ENCODE measurements at regions not wholly inside any gene's neighbourhood (a gene's known extent, or its start where the extent isn't known, plus 50 kb on each side); places are given as distances from the start of the nearest gene placed in this dataset.

DNA sequence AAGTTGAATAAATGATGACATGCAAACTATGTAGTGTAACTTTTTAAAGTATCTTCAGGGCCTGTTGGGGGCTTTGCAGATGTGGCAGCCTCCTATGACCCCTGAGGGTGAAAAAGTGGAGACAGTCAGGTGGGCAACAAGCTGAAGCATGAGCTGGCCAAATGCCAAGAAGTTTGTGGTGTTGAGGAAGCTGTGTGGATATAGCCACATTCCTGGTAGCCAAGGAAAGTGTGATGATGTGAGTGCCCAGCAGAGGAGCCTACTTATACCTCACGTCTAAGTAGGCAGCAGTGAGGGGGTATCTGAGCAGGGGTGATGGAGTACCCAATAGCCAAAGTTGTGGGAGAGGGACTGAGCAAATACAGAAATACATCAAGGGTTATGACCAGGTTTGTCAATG is 621.2 kb upstream of the CDH6 start:
- Mint-ChIP-seq H3K4me3 (no peak overlapping the region), H3K36me3 (ENCODE audit: low read depth) (no peaks in the 10 kb centered on the region), H3K27ac (no peak overlapping the region), H3K9me3 (peaks cover 22% of the 10 kb centered on the region), H3K4me1 (ENCODE audit: low read depth) (no peaks in the 10 kb centered on the region), H3K27me3 (ENCODE audit: insufficient read depth) (no peaks in the 10 kb centered on the region)
- TF ChIP-seq, protein P1, sequence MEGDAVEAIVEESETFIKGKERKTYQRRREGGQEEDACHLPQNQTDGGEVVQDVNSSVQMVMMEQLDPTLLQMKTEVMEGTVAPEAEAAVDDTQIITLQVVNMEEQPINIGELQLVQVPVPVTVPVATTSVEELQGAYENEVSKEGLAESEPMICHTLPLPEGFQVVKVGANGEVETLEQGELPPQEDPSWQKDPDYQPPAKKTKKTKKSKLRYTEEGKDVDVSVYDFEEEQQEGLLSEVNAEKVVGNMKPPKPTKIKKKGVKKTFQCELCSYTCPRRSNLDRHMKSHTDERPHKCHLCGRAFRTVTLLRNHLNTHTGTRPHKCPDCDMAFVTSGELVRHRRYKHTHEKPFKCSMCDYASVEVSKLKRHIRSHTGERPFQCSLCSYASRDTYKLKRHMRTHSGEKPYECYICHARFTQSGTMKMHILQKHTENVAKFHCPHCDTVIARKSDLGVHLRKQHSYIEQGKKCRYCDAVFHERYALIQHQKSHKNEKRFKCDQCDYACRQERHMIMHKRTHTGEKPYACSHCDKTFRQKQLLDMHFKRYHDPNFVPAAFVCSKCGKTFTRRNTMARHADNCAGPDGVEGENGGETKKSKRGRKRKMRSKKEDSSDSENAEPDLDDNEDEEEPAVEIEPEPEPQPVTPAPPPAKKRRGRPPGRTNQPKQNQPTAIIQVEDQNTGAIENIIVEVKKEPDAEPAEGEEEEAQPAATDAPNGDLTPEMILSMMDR (IDR thresholded peaks at IDR 0.05): no peak
- no peak for DNase-seq

DNA sequence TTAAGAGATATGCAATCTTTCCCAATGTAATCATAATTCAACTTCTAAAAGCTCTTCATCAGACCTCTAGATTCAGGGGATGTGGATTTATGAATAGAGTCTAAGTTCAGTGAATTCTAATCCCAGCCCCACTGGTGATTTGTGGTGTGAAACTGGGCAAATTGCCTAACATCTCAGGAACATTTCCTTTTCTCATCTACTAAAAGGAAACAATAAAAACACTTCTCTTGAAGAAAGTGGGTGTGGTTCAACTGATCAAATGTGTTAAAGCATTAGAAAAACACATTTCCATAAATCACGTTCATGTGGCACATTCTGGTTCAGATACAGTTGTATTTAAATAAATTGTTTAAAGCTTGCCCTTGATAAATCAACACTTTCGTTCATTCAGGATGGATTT is 631.7 kb upstream of the CDH6 start:
- Mint-ChIP-seq H3K36me3 (ENCODE audit: low read depth) (no peaks in the 10 kb centered on the region), H3K9me3 (peaks cover 16% of the 10 kb centered on the region), H3K4me1 (ENCODE audit: low read depth) (no peaks in the 10 kb centered on the region), H3K27me3 (ENCODE audit: insufficient read depth) (no peaks in the 10 kb centered on the region; the same call in 1 of the 2 replicates), H3K4me3 (no peak overlapping the region), H3K27ac (no peak overlapping the region)
- DNase-seq: no peak
- TF ChIP-seq, protein P1 (IDR thresholded peaks at IDR 0.05): no peak

DNA sequence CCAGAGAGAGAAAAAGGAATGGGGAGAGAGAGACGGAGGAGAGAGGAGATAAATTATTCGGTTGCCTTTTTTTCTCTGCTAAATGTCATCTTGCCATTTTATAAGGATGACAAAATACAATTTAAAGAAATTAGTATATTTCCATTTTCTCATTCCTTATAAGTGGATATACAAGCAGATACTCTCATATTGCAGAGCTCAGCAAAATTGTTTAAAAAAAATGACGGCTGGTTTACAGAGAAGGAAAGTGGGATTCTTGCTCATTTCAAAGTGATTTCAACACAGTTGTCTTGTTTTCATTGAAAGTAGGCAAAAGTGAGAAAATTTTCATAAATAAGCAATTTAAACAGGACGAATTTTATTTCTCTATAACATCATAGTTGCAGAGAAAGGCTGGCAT is 641.9 kb upstream of the CDH6 start:
- Mint-ChIP-seq H3K27me3 (ENCODE audit: insufficient read depth) (no peaks in the 10 kb centered on the region), H3K4me1 (ENCODE audit: low read depth) (no peaks in the 10 kb centered on the region), H3K4me3 (no peak overlapping the region), H3K36me3 (ENCODE audit: low read depth) (no peaks in the 10 kb centered on the region), H3K27ac (no peak overlapping the region), H3K9me3 (peaks cover 11% of the 10 kb centered on the region)
- TF ChIP-seq, protein P1 (IDR thresholded peaks at IDR 0.05): no peak
- no peak for DNase-seq

DNA sequence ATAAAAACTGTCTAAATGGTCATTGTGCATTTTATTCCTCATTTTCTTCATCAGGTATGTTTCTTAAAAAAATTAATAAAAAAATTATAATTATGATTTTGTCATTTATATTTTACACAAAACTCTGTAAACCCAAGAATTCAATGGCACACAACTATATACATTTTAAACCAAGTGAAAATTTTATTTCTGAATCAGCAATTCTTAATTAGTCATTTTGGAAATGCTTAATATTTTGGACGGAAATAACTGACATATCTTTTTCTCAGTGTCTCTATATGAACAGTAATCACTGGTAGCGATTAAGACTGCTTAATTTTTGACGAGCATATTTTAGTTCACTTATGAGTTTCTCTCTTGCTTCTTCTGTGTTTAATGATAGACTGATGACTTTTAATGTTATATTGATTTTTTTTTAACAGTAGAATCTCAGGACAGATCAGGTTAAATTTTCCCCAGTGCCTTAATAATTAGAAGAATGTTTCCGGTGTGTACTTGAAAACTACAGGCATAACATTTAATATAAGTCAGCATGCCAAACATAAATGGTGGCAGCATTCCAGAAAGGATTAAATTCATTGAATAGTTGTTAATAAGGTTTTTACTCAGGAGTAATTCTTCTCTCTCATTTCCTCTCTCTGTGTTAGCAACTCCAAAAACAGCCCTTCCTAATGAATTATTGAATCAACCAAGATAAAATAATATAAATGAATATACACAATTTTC is 644.7 kb upstream of the CDH6 start:
- Mint-ChIP-seq H3K27me3 (ENCODE audit: insufficient read depth) (no peaks in the 10 kb centered on the region), H3K36me3 (ENCODE audit: low read depth) (no peaks in the 10 kb centered on the region), H3K4me1 (ENCODE audit: low read depth) (no peaks in the 10 kb centered on the region), H3K4me3 (no peak overlapping the region), H3K27ac (no peak overlapping the region), H3K9me3 (peaks cover 26% of the 10 kb centered on the region)
- DNase-seq: no peak
- TF ChIP-seq, protein P1 (IDR thresholded peaks at IDR 0.05): no peak

DNA sequence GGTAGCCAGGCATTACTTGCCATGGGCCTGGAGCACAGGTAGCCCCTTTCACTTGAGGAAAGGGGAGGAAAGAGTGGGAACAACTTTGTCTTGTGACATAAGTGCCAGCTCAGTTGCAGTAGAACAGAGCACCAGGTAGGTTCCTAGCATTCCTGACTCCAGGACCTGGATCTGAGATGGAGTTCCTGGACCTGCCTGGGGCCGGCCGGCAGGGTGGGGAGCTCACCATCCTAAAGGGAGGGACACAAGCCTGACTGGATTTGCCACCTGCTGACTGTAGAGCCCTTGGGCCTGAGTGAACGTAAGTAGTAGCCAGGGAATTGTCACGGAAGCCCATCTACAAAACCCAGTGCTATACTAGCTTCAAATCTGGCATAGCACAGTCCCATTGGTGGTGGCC is 653.3 kb upstream of the CDH6 start:
- no peaks in the 10 kb centered on the region for H3K36me3 Mint-ChIP-seq (ENCODE audit: low read depth)
- DNase-seq: no peak
- no peak overlapping the region for H3K27ac Mint-ChIP-seq
- no peaks in the 10 kb centered on the region for H3K27me3 Mint-ChIP-seq (ENCODE audit: insufficient read depth)
- H3K9me3 Mint-ChIP-seq: peaks cover 37% of the 10 kb centered on the region
- TF ChIP-seq, protein P1 (IDR thresholded peaks at IDR 0.05): no peak
- no peaks in the 10 kb centered on the region for H3K4me1 Mint-ChIP-seq (ENCODE audit: low read depth)
- no peak overlapping the region for H3K4me3 Mint-ChIP-seq
